H4 (cell line): ENCODE measurements at regions not wholly inside any gene's neighbourhood (a gene's known extent, or its start where the extent isn't known, plus 50 kb on each side); places are given as distances from the start of the nearest gene placed in this dataset.

ENCODE experiments used
- DNase-seq: peaks from one replicate; pipeline ENCODE4 v3.0.0-alpha.2; 2015; ENCODE audit warnings: low spot score

DNA sequence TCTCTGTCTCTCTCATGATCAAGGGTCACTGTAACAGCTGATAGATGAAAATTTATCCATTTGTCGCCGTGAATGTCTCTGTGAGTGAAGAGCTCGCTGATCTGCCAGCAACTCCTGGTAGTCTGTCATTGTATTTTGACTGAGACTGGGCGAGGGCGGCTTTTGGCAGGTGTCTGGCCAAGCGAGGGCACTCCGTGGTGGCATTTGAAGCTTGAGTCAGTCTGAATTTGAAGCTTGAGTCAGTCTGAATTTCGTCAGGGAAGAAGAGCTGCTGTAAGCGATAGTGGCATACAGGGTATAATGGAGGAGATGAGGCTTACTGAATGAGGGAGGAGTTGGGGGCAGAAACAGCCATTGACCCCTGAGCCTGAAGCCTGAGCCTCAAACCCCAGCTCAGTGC is 56.8 kb upstream of the FAM181A start:
- no peak for DNase-seq

- no peak for DNase-seq
These were observed 57.7 kb upstream of the FAM181A start for GRCh38 chr14:93869427-93869826.

GRCh38 chr14:93868165-93868564 is 59.0 kb upstream of the FAM181A start:
- no peak for DNase-seq

DNA sequence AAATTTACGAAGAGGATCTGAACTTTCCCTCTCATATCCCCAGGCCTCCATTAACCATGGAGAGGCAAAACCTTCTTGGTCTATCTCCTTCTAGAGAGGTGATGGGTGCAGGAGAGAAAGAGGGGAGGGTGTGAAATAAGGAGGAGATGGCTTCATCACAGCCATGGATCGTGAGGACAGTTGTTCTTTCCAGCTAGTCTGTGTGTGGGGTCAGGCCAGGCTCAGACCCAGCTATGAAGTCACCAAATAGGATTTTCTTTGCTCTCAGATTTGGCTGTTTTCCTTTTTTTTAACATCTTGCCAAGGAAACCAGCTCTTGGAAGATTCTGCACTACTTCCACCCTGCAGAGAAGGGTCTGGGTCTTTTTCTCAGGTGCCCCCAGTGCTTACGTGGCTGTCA is 64.9 kb upstream of the FAM181A start:
- no peak for DNase-seq

DNA sequence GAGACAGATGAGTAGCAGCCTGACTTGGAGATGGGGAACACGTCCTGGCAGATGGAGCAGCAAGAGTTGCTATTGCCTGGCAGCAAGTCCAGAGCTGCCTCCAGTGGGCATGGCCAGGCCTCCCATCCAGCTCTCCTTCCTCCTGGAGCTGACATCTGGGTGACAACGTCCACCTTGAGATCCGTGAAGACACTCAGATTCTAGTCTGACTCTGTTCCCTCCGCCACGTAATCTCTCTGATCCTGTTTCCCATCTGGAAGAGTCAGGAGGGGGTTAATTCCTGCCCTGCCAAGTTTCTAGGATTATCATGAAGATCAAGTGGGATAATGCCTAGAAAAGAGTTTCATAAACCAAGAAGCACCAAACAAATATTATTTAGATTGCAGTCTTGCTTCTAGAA is 65.3 kb upstream of the FAM181A start:
- no peak for DNase-seq

DNA sequence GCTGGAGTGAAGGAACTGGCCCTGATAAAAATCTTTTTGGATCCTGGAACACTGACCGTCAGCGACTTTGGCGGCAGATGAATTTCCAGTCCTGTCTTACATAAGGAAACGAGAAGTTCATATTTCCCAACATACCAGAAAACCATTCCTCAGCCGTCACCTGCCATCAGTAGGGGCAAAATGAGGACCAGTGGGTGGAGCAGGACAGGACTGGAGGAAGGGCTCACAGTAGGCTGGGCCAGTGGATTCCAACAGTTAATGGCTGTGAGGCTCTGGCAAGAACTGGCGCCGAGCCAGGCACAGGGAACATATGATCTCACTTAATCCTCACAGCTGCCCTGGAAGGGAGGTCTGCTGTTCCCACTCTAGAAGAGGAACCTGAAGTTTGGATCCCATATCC is 67.2 kb upstream of the FAM181A start:
- peak; percentile 13 for DNase-seq

DNA sequence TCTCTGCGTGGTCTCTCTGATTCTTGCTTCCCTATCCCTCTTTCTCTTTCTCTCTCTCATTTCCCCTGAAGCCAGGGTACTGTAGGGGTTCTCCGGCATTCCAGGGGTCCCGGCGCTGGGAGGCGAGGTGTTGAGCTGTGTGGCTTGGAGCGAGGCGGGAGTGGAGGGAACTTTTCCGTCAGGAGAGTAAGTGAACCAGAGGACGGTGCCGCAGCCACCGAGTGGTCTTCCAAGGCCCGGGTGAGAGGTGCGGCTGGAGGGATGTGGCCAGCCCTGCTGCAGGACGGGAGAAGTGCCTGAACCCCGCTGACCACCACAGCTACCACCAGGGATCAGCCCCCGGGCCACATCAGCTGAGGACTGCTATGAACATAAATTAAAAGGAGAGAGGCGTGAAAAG is 68.2 kb upstream of the FAM181A start:
- no peak for DNase-seq

- DNase-seq: peak; percentile 16
These were observed 69.4 kb upstream of the PRIMA1 start for GRCh38 chr14:93857500-93858283.

DNA sequence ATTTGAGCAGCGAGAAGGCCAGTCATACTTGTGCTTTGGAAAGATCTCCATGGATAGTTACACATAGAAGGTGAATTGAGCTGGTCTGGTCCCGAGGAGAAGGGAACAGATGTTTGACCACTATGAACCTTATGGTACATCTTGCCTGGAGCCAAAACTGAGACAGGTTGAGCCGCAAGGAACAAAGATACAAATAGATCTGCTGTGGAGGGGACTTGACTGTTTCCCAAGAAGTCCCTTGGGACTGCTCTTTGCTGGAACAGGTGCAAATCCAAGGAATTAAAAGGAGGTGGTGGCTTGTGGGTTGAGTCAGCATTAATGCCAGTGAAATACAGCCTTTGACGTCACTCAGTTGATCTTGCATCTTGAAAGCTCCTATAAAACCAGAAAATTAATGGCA is 68.8 kb upstream of the PRIMA1 start:
- no peak for DNase-seq

DNA sequence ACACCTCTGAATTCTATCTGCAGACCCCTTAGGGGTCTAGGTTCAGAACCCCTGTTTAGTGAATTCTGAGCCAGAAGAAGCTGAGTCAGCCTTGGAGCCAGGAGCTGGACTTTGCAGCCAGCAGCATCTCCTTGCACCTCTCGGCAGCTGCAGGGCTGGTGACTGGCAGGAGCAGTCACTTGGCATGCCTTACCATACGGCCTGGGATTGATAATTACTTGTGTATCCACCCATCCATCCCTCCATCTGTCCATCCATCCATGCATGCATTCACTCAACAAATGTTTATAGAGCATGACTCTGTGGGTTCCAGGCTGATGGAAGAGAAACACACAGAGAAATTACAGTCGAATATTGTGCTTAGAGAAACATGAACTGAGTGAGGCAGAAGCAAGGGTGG is 67.5 kb upstream of the PRIMA1 start:
- no peak for DNase-seq

DNA sequence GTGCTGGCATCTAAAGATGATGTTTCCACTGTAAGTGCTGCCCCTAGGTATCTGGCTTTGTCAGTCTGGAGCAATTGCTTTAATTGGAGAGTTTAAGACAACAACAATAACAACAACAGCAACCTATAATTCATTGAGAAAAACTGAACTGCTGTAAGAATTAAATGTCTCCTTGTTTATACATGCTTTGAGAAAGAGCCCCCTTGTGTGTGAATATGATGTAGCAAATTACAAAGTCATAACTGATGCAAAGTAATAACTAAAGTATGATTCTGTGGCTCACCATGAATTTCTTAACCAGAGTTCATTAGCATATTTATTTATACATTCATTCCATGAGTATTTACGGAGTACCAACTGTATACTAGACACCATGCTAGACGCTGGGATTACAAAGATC is 59.2 kb upstream of the PRIMA1 start:
- DNase-seq: no peak

DNA sequence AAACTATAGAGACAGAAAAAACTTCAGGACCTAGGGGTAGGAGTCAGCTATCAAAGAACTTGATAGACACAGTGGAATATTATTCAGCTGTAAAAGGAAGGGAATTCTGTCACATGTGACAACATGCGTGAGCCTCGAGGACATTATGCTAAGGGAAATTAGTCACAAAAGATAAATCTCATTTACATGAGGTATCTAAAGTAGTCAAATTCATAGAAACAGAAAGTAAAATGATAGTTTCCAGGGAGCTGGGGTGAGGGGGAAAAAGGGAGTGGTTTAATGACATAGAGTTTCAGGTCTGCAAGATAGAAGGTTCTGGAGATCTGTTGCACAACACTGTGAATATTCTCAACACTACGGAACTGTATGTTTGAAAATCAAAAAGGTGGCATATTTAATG is 50.0 kb upstream of the PRIMA1 start:
- DNase-seq: no peak
